Lower lobe of right lung (tissue), 2 donors: ENCODE measurements at regions not wholly inside any gene's neighbourhood (a gene's known extent, or its start where the extent isn't known, plus 50 kb on each side); places are given as distances from the start of the nearest gene placed in this dataset.

Source experiments
- ATAC-seq, 2 donors: fragments of 200-7000 bp; cut with Tn5 transposase; one replicate each; pipeline ENCODE4 v1.9.1; 2020 to 2022; ENCODE audit warnings: mild to moderate bottlenecking in 2 of 2, moderate library complexity in 2 of 2
- DNase-seq: peaks from one replicate; pipeline ENCODE4 v3.0.0-alpha.2; 2020
- H3K27ac ChIP-seq: fragments of 200-600 bp; one replicate; pipeline ENCODE4 v1.8.0; 2022
- H3K27me3 ChIP-seq: fragments of 200-600 bp; one replicate; pipeline ENCODE4 v1.8.0; 2022; ENCODE audit warnings: low read depth
- H3K36me3 ChIP-seq: fragments of 200-600 bp; one replicate; pipeline ENCODE4 v1.8.0; 2022; ENCODE audit warnings: mild to moderate bottlenecking
- H3K4me1 ChIP-seq: fragments of 200-600 bp; one replicate; pipeline ENCODE4 v1.8.0; 2022
- H3K4me3 ChIP-seq: fragments of 200-600 bp; one replicate; pipeline ENCODE4 v1.8.0; 2022; ENCODE audit warnings: mild to moderate bottlenecking
- H3K9me3 ChIP-seq: fragments of 200-600 bp; one replicate; pipeline ENCODE4 v1.8.0; 2022
- intact Hi-C: fragments of 100-400 bp; cut with DNase I; formaldehyde crosslinking; loops from one replicate; pipeline ENCODE4 v1.11.0; 2022
- TF ChIP-seq, protein P1 (sequence below): fragments of 200-600 bp; IDR thresholded peaks from one replicate; pipeline ENCODE4 v1.8.0; 2022; ENCODE audit warnings: antibody characterized with exemption, mild to moderate bottlenecking
- donor health status: DM: no; HTN: yes; CAD: no; lungs with severe emphysema.

DNA sequence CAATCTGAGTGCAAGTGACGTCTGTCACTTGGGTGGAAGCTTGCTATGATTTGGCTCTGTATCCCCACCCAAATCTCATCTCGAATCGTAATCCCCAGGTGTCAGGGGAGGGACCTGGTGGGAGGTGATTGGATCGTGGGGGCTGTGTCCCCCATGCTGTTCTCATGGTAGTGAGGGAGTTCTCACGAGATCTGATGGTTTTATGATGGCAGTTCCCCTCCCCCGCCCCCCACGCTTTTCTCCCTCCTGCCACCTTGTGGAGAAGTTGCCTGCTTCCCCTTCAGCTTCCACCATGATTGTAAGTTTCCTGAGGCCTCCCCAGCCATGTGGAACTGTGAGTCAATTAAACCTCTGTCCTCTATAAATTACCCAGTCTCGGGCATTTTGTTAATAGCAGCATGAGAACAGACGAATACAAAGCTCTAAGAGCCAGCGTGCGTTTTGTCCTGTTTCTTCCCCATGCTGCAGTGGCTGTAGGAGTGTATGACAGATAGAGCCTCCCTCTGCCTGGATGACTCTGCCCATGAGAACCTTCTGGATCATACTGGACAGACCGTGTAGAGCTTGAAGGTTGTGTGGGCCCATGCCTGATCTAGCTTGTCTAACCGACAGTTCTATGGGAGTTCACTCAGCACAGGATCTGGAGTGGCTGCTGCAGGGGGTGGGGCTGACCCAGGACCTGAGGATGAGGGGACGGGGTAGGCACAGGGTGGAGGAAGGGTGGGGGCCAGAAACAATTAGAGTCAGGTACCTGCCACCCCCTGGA, 139.7 kb upstream of the ERRFI1 start:
- Histone ChIP-seq H3K36me3 (no peaks in the 10 kb centered on the region), H3K9me3 (no peaks in the 10 kb centered on the region), H3K27me3 (no peaks in the 10 kb centered on the region), H3K4me3 (no peak overlapping the region), H3K4me1 (peaks cover 19% of the 10 kb centered on the region), H3K27ac (no peak overlapping the region)
- no peak for ATAC-seq
- intact Hi-C loops = no loop called here
- TF ChIP-seq, protein P1, sequence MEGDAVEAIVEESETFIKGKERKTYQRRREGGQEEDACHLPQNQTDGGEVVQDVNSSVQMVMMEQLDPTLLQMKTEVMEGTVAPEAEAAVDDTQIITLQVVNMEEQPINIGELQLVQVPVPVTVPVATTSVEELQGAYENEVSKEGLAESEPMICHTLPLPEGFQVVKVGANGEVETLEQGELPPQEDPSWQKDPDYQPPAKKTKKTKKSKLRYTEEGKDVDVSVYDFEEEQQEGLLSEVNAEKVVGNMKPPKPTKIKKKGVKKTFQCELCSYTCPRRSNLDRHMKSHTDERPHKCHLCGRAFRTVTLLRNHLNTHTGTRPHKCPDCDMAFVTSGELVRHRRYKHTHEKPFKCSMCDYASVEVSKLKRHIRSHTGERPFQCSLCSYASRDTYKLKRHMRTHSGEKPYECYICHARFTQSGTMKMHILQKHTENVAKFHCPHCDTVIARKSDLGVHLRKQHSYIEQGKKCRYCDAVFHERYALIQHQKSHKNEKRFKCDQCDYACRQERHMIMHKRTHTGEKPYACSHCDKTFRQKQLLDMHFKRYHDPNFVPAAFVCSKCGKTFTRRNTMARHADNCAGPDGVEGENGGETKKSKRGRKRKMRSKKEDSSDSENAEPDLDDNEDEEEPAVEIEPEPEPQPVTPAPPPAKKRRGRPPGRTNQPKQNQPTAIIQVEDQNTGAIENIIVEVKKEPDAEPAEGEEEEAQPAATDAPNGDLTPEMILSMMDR = no peak
- DNase-seq = peak; percentile 1

DNA sequence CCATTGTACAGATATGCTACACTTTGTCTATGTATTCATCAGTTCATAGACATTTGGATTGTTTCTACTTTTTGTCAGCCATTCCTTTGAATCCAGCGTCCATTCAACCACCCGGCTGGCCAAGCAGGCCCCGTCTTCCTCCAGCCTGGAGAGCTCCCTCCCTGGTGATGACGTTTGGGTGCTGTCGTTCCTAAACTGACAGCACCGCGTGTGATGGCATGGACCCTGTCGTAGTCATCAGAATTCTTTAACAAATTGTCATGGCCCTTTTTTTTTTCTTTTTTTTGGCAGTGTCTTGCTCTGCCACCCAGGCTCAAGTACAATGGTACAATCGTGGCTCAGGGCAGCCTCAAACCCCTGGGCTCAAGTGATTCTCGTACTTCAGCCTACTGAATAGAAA, 138.6 kb upstream of the ERRFI1 start:
- intact Hi-C loops = no loop called here
- ATAC-seq (no peak), DNase-seq (no peak)

DNA sequence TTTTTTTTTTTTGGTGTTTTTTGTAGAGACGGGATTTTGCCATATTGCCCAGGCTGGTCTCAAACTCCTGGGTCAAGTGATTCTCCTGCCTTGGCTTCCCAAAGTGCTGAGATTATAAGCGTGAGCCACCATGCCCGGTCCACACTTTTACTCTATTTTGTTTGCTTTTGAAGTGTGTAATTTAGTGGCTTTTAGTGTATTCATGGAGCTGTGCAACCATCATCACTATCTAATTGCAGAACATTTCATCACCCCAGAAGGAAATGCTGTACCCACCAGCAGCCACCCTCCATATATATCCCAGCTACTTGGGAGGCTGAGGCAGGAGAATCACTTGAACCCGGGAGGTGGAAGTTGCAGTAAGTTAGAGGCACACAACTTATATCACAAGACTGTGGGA, 136.9 kb upstream of the ERRFI1 start:
- H3K4me1 ChIP-seq = no peaks in the 10 kb centered on the region
- no peaks in the 10 kb centered on the region for H3K36me3 ChIP-seq
- no peak overlapping the region for H3K4me3 ChIP-seq
- no peak overlapping the region for H3K27ac ChIP-seq
- H3K27me3 ChIP-seq = no peaks in the 10 kb centered on the region
- intact Hi-C loops = no loop called here
- no peaks in the 10 kb centered on the region for H3K9me3 ChIP-seq
- ATAC-seq (no peak), DNase-seq (no peak)
- TF ChIP-seq, protein P1 = no peak

More for the DNA sequence above, 138.6 kb upstream of the ERRFI1 start:
- Histone ChIP-seq H3K36me3 (no peaks in the 10 kb centered on the region), H3K4me1 (peaks cover 9% of the 10 kb centered on the region), H3K4me3 (no peak overlapping the region), H3K27me3 (no peaks in the 10 kb centered on the region), H3K27ac (no peak overlapping the region), H3K9me3 (no peaks in the 10 kb centered on the region)
- TF ChIP-seq, protein P1 = no peak

DNA sequence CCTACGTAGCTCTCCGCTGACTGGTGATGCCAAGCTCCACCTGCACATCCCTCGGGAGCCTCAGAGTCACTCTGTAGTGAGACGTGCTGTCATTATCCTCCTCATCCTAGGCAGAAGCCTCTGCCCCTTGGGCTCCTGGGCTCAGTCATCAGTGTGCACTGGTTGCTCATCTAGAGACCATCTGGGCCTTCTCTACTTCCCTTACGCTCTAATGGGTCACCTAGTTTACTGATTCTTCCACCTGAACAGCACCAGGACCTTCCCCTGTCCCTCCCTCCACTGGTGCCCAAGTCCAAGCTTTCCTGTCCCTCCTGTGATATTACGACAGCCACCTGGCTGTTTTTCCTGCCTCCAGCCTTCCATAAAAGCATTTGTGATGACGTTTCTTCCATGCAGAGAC, 136.1 kb upstream of the ERRFI1 start:
- Histone ChIP-seq H3K4me3 (no peak overlapping the region), H3K27ac (no peak overlapping the region), H3K4me1 (no peaks in the 10 kb centered on the region), H3K27me3 (no peaks in the 10 kb centered on the region), H3K36me3 (no peaks in the 10 kb centered on the region), H3K9me3 (no peaks in the 10 kb centered on the region)
- TF ChIP-seq, protein P1 = no peak
- ATAC-seq (no peak), DNase-seq (no peak)
- intact Hi-C loops = no loop called here

DNA sequence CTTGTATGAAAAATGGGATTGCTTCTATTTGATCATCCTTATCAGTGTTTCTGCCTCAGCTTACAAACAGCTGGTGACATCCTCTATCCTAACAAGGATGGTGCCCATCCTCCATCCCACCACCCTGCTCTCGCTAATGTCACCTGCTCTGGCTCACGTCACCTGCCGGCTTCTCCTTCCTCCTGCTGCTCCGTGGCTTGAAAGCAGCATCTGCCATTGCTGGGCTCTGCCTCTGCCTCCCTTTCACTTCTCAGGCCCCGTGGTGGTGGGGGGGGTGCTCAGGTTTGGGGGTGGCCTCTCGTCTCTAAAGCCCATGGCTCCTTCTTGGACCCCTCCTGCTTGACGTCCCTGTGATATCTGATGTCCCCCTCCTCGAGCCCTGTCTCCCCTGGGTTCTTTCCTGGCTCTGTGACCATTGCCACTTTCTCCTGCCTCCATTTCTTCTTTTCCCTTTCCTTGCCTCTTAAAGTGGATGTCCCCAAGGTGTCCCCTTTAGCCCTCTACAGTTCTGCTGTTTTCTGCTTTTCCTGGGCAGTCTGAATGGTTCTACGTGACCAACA, 135.5 kb upstream of the ERRFI1 start:
- no peaks in the 10 kb centered on the region for H3K36me3 ChIP-seq
- ATAC-seq (no peak), DNase-seq (no peak)
- H3K4me1 ChIP-seq = no peaks in the 10 kb centered on the region
- no peaks in the 10 kb centered on the region for H3K27me3 ChIP-seq
- no peaks in the 10 kb centered on the region for H3K9me3 ChIP-seq
- TF ChIP-seq, protein P1 = no peak
- H3K4me3 ChIP-seq = no peak overlapping the region
- no peak overlapping the region for H3K27ac ChIP-seq
- intact Hi-C loops = no loop called here
